ENCODE measurements at regions not wholly inside any gene's neighbourhood (a gene's known extent, or its start where the extent isn't known, plus 50 kb on each side); places are given as distances from the start of the nearest gene placed in this dataset.

DNA sequence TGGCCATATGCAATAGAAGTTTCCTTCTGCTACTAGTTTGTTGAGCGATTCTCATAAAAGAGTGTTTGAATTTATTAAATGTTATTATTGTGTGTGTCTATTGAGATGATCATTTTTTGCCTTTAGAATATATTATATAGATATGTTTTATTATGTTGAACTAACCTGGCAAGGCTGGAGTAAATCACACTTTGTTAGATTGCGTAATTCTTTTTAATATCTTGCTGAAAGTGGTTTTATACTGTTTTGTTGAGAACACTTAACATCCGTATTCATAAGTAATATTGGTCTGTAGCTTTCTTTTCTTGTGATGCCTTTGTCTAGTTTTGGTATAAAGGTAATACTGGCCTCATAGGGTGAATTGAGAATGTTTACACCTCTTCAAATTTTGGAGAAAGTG lies 574.3 kb upstream of the PCDH20 start:
- TF ChIP-seq, protein P1, sequence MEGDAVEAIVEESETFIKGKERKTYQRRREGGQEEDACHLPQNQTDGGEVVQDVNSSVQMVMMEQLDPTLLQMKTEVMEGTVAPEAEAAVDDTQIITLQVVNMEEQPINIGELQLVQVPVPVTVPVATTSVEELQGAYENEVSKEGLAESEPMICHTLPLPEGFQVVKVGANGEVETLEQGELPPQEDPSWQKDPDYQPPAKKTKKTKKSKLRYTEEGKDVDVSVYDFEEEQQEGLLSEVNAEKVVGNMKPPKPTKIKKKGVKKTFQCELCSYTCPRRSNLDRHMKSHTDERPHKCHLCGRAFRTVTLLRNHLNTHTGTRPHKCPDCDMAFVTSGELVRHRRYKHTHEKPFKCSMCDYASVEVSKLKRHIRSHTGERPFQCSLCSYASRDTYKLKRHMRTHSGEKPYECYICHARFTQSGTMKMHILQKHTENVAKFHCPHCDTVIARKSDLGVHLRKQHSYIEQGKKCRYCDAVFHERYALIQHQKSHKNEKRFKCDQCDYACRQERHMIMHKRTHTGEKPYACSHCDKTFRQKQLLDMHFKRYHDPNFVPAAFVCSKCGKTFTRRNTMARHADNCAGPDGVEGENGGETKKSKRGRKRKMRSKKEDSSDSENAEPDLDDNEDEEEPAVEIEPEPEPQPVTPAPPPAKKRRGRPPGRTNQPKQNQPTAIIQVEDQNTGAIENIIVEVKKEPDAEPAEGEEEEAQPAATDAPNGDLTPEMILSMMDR (IDR thresholded peaks at IDR 0.05) = no peak
- TF ChIP-seq ZNF416 (CRISPR knock-in tag; IDR thresholded peaks at IDR 0.05) (no peak), IRF2 (CRISPR knock-in tag; IDR thresholded peaks at IDR 0.05; ENCODE audit: borderline replicate concordance, low read depth) (no peak), TEAD1 (CRISPR knock-in tag; IDR thresholded peaks at IDR 0.05) (no peak), CREM (CRISPR knock-in tag; IDR thresholded peaks at IDR 0.05) (no peak), FOXJ3 (CRISPR knock-in tag; IDR thresholded peaks at IDR 0.05; ENCODE audit: borderline replicate concordance) (no peak), FOXK1 (CRISPR knock-in tag; IDR thresholded peaks at IDR 0.05) (no peak), KAT7 (CRISPR knock-in tag; IDR thresholded peaks at IDR 0.05; ENCODE audit: borderline replicate concordance) (no peak)
- TF ChIP-seq, protein P2, sequence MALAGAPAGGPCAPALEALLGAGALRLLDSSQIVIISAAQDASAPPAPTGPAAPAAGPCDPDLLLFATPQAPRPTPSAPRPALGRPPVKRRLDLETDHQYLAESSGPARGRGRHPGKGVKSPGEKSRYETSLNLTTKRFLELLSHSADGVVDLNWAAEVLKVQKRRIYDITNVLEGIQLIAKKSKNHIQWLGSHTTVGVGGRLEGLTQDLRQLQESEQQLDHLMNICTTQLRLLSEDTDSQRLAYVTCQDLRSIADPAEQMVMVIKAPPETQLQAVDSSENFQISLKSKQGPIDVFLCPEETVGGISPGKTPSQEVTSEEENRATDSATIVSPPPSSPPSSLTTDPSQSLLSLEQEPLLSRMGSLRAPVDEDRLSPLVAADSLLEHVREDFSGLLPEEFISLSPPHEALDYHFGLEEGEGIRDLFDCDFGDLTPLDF (CRISPR knock-in tag; IDR thresholded peaks at IDR 0.05) = no peak
- TF ChIP-seq, protein P3, sequence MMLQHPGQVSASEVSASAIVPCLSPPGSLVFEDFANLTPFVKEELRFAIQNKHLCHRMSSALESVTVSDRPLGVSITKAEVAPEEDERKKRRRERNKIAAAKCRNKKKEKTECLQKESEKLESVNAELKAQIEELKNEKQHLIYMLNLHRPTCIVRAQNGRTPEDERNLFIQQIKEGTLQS (CRISPR knock-in tag; conservative IDR thresholded peaks at IDR 0.05) = no peak
- TF ChIP-seq, protein P4, sequence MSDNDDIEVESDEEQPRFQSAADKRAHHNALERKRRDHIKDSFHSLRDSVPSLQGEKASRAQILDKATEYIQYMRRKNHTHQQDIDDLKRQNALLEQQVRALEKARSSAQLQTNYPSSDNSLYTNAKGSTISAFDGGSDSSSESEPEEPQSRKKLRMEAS (CRISPR knock-in tag; IDR thresholded peaks at IDR 0.05) = no peak
- TF ChIP-seq, protein P5, sequence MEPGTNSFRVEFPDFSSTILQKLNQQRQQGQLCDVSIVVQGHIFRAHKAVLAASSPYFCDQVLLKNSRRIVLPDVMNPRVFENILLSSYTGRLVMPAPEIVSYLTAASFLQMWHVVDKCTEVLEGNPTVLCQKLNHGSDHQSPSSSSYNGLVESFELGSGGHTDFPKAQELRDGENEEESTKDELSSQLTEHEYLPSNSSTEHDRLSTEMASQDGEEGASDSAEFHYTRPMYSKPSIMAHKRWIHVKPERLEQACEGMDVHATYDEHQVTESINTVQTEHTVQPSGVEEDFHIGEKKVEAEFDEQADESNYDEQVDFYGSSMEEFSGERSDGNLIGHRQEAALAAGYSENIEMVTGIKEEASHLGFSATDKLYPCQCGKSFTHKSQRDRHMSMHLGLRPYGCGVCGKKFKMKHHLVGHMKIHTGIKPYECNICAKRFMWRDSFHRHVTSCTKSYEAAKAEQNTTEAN (CRISPR knock-in tag; IDR thresholded peaks at IDR 0.05) = no peak
- TF ChIP-seq, protein P6, sequence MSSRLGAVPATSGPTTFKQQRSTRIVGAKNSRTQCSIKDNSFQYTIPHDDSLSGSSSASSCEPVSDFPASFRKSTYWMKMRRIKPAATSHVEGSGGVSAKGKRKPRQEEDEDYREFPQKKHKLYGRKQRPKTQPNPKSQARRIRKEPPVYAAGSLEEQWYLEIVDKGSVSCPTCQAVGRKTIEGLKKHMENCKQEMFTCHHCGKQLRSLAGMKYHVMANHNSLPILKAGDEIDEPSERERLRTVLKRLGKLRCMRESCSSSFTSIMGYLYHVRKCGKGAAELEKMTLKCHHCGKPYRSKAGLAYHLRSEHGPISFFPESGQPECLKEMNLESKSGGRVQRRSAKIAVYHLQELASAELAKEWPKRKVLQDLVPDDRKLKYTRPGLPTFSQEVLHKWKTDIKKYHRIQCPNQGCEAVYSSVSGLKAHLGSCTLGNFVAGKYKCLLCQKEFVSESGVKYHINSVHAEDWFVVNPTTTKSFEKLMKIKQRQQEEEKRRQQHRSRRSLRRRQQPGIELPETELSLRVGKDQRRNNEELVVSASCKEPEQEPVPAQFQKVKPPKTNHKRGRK (CRISPR knock-in tag; IDR thresholded peaks at IDR 0.05; ENCODE audit: borderline replicate concordance) = no peak
- TF ChIP-seq, protein P7, sequence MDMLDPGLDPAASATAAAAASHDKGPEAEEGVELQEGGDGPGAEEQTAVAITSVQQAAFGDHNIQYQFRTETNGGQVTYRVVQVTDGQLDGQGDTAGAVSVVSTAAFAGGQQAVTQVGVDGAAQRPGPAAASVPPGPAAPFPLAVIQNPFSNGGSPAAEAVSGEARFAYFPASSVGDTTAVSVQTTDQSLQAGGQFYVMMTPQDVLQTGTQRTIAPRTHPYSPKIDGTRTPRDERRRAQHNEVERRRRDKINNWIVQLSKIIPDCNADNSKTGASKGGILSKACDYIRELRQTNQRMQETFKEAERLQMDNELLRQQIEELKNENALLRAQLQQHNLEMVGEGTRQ (CRISPR knock-in tag; IDR thresholded peaks at IDR 0.05) = no peak
